Ovary (tissue), 1 donor: ENCODE measurements at regions not wholly inside any gene's neighbourhood (a gene's known extent, or its start where the extent isn't known, plus 50 kb on each side); places are given as distances from the start of the nearest gene placed in this dataset. TPM values are rescaled to one million over a fixed set of nuclear protein-coding genes. Genes with fewer than 3 reads are reported as not detected.

Experiments used
- small RNA-seq: library from RNA; depleted of rRNA; stranded (forward); fragments of <200 nt; gene quantifications from one replicate; pipeline ENCODE3, GENCODE V24; 2016

Small RNA genes in the stretch of these regions (small RNA-seq; reads per million reads assigned to genes)
- gene RF00072, result not detected
